IPS-NIHi11 (cell line): ENCODE measurements at regions not wholly inside any gene's neighbourhood (a gene's known extent, or its start where the extent isn't known, plus 50 kb on each side); places are given as distances from the start of the nearest gene placed in this dataset.
"Not testable (repeated sequence)": the region's sequence is repeated elsewhere in the genome, so short reads cannot be mapped to it uniquely, and the experiment has no call there.

ENCODE experiments used
- DNase-seq: peaks from one replicate; pipeline ENCODE4 v3.0.0; 2012; ENCODE audit warnings: mixed read lengths, low spot score

- no peak for DNase-seq
Observed at GRCh38 chr12:67759829-67760228, 111.3 kb downstream of the DYRK2 start.

GRCh38 chr12:67760586-67761275 lies 112.2 kb downstream of the DYRK2 start:
- DNase-seq = no peak

- no peak for DNase-seq
Observed at GRCh38 chr12:67761566-67761965, 113.0 kb downstream of the DYRK2 start.

GRCh38 chr12:67764055-67764454 lies 115.5 kb downstream of the DYRK2 start:
- no peak for DNase-seq

GRCh38 chr12:67764946-67765619 lies 116.5 kb downstream of the DYRK2 start:
- DNase-seq = peak; percentile 28

GRCh38 chr12:67765776-67766766 lies 117.5 kb downstream of the DYRK2 start:
- DNase-seq = no peak

GRCh38 chr12:67772267-67773169 lies 124.0 kb downstream of the DYRK2 start:
- DNase-seq = peak; percentile 89

GRCh38 chr12:67773896-67774295 lies 125.4 kb downstream of the DYRK2 start:
- no peak for DNase-seq

- DNase-seq = no peak
Observed at GRCh38 chr12:67774983-67775587, 126.5 kb downstream of the DYRK2 start.

GRCh38 chr12:67780580-67781084 lies 132.1 kb downstream of the DYRK2 start:
- DNase-seq = no peak

- DNase-seq = no peak
Observed at GRCh38 chr12:67782573-67782972, 134.0 kb downstream of the DYRK2 start.

GRCh38 chr12:67783393-67783792 lies 134.8 kb downstream of the DYRK2 start:
- no peak for DNase-seq

GRCh38 chr12:67784831-67785230 lies 136.3 kb downstream of the DYRK2 start:
- no peak for DNase-seq

GRCh38 chr12:67786086-67786485 lies 137.5 kb downstream of the DYRK2 start:
- DNase-seq = no peak

GRCh38 chr12:67788118-67788517 lies 139.6 kb downstream of the DYRK2 start:
- DNase-seq = no peak

GRCh38 chr12:67789266-67789665 lies 140.7 kb downstream of the DYRK2 start:
- no peak for DNase-seq

GRCh38 chr12:67790660-67791059 lies 142.1 kb downstream of the DYRK2 start:
- DNase-seq = no peak

GRCh38 chr12:67791362-67791761 lies 142.8 kb downstream of the DYRK2 start:
- DNase-seq = not testable (repeated sequence)

- DNase-seq = no peak
Observed at GRCh38 chr12:67792185-67792584, 143.6 kb downstream of the DYRK2 start.

GRCh38 chr12:67794161-67794560 lies 145.6 kb downstream of the DYRK2 start:
- no peak for DNase-seq

GRCh38 chr12:67795236-67795635 lies 146.7 kb downstream of the DYRK2 start:
- no peak for DNase-seq
